ENCODE measurements at regions not wholly inside any gene's neighbourhood (a gene's known extent, or its start where the extent isn't known, plus 50 kb on each side); places are given as distances from the start of the nearest gene placed in this dataset.
"Not testable (repeated sequence)": the region's sequence is repeated elsewhere in the genome, so short reads cannot be mapped to it uniquely, and the experiment has no call there.

DNA sequence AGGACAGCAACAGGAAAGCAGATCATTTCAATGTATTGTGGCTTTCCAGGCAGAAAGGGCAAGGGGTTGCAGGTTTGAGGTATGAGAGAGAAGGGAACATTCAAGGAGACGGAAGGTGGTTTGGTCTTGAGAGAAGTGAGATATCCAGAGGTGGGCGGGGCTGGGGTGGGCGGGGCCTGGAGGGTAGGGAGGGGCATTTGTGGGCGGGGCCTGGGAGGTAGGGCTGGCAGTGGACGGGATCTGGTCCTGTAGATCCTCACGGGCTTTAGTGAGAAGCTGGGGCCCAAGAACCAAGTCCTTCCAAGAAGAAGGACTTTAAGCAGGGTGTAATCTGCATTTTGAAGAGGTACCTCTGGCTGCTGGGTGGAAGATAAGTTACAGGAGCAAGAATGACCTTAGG lies 199.2 kb downstream of the MN1 start:
- no peak for DNase-seq (ENCODE audit: low spot score)

DNA sequence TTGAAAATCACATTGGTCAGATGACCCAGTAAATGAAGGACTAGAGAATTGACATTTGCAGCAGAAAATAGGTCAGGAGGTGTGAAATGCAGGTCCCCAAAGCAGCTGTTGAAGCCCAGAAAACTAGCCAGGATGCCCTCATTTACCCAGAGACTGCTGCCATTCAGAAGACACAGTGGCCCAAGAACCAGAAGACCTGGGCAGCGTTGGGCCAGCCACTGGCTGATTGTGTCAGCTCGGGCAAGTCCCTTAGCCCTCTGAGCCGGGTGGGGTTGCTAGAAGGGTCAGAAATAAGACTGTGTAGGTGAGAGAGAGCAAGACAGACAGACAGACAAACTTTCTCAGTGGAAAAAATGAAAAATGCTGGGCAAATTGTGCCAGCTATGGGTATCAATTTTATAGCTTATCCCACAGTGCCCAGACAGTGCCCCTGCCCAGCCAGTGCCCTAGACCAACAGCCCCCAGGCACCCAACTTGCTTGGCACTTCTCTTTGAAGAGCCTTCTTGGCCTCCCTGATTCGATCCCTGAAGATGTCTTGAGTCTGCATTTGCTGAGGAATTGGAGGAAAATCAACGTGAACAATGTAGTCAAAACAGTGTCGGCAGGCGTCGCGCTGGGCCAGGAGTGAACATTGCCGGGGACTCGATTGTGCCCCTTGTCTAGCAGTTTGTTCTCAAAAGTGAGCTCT lies 198.3 kb downstream of the MN1 start:
- no peak for DNase-seq (ENCODE audit: low spot score)

DNA sequence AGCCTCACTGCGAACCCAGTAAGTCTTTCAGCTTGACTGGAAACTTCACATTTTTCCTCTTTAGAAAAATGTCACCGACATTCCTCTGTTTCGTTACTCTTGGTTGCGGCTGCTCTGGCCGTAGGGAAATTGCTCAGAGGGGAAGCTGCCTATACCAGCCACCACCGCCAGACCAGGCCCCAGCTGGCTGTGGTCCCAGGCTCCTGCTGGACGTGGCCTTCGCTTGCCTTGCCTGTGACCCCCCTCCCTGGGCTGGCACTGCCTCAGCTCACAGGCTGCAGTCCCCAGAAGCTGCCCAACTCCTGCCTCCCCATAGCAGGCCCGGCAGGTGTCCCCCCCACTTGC lies 197.8 kb downstream of the MN1 start:
- no peak for DNase-seq (ENCODE audit: low spot score)

DNA sequence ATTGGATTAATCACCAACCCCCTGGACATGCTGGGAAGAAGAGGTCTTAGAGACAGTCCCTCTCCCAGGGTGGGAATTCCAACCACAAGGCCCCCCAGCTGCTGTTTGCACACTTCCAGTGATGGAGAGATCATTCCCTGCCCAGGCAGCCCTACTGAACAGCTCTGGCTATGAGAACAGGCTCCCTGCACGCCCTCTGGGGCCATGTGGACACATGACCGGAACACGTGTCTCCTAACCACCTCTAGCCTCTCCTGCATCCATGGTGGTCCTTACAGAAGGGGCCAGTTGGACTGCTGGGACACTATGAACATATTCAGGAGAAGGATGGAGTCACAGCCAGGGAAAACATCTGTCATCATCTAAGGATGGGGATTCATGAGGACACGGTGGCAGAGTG lies 196.2 kb downstream of the MN1 start:
- no peak for DNase-seq (ENCODE audit: low spot score)

DNA sequence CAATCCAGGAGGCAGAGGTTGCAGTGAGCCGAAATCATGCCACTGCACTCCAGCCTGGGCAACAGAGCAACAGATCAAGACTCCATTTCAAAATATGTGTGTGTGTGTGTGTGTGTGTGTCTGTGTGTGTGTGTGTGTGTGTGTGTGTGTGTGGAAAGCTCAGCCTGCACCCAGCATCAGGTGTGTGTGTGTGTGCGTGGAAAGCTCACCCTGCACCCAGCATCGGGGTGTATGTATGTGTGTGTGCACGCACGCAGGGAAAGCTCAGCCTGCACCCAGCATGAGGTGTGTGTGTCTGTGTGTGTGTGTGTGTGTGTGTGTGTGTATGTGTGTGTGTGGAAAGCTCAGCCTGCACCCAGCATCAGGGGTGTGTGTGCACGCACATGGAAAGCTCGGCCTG lies 193.8 kb downstream of the MN1 start:
- not testable (repeated sequence) for DNase-seq (ENCODE audit: low spot score)

DNA sequence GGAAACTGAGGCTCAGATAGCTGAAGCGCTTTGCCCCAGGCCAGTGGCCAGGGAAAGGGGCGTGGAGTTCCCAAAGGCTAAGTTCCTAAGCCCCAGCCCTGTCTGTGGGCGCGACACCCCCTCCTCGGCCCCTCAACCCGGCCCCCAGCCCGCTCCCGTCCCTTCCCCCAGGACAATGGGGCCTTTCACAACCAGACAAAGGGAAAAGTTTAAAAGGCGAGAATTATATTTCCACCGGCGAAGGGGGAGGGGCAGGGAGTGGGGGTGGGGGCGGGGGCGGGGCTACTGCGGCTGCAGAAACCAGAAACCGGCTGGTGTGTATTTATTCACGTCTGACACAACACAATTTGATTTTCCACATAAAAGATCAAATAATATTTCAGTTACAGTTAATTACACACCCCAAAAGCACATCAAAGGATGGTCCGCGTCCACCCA lies 192.1 kb downstream of the MN1 start:
- DNase-seq (ENCODE audit: low spot score): no peak

DNA sequence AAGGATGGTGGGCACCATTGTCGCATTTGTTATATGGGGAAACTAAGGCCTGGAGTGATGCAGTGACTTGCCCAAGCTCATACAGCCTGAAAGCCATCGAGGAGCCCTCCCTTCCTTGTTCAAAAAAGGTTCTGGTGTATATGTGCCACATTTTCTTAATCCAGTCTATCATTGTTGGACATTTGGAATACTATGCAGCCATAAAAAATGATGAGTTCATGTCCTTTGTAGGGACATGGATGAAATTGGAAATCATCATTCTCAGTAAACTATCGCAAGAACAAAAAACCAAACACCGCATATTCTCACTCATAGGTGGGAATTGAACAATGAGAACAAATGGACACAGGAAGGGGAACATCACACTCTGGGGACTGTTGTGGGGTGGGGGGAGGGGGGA lies 191.4 kb downstream of the MN1 start:
- not testable (repeated sequence) for DNase-seq (ENCODE audit: low spot score)

DNA sequence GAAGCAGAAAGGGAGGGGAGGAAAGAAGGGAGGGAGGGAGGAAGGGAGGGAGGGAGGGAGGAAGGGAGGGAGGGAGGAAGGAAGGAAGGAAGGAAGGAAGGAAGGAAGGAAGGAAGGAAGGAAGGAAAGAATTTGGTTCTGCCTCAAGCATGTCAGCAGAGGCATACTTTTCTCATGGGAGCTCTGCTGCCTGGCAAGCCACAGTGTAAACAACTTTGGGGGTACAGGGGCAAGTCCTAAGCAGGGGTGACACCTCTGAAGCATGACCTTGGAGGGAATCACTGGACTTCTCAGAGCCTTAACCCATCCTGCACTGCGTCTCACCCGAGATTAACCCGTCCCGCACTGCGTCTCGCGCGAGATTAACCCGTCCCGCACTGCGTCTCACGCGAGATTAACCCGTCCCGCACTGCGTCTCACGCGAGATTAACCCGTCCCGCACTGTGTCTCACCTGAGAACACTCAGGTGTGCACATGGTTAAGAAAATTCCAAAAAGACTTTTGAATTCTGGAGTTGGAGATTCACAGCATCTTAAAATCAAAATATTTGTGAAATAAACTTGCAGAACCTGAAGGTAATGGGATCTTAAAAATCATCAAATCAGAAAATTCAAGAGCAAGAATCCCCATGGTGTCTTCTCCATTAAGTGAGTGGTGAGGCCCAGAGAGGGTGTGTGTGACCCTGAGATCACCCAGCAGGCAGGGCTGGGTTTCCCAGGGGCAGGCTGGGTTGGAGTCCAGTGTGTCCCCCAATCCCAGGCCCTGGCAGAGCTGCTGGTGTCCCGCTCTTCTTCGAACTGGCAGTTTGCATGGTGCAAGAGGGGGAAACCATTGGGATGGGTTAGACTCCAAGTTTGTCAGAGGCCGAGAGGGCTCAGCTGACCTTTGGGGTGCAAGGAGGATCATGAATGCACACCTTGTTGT lies 190.4 kb downstream of the MN1 start:
- no peak for DNase-seq (ENCODE audit: low spot score)

DNA sequence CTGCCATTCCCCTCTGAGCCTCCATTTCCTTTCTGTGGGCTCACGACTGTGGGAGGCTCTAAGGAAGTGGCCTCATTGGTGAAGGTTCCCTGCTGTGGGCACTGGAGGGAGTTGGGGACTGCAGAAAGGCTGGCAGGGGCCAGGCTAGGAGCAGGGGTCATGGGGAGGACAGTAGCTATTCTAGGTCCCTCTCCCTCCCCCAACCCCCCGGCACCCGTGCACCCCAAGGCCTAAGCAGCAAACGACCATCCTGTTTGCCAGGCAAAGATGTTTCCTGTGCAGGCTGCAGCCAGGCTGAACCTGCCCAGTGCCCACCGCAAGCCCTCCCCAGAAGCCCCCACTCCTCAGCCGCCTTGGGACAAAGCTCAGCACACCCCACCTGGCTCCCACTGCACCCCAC lies 189.4 kb downstream of the MN1 start:
- no peak for DNase-seq (ENCODE audit: low spot score)

DNA sequence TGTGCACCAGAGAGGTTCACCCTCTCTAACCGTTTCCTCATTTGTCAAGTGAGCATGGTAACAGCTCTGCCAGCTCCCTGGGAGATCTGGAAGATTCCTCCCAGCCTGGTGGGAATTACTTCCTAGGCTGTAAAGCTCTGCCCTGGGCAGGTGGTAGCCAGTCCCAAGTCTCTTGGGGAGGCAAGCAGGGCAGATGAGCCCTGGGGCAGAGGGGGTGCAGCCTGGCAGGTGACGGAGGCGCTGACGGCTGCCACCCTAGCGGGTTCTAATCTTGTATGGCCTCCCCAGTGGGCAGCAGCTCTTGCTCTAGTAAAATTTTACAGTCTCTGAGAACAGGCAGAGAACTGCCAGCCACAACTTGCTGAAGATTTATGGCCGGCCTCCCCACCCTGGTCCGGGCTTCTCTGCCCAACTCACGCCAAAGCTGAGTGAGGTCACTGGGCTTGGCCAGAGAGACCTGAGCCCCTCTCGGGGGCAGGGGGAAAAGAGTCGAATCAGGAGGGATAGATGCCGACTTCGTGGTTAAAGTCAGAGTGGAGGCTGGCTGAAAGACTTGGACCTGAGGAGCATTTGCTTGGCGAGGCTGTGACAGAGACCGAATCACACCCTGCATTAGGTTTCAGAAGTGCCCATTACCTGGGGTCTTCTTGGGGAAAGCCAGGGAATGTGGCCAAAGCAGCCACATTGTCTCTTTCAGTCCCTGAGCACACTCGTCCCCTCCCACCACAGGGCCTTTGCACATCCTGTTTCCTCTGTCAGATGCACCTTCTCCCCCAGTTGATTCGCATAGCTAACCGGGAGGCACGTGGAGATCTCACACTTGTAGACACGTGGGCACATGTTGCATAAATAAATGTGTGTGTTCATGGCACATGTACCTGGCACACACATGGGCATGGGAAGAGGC lies 188.2 kb downstream of the MN1 start:
- DNase-seq (ENCODE audit: low spot score): no peak

DNA sequence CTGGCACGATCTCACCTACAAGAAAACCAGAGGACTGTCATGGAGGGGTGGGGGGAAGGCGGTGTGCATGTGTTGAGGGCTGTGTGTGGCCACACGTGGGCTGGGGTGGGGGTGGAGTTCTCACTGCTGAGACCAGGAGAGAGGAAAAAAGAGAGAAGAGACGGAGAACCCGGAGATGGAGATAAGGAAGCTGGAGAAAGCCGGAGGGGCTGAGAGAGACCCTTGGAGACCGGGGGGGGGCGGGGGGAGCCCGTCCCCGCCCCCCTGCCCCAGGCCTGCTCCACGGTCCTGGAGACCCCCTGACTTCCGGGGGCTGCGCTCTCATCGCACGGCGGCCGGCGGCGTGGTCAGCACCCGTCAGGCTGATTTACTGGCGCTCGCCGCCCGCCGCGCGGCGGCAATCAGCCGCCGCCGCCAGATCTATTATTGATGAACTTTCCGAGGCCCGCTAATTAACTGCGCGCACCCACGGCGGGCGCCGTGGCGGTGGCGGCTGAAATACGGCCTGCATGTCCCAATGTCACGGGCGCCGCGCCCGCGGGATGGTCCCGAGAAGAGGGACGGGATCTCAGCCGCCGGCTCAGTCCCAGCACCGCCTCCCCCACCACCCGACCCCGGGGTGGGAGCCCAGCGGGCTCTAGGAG lies 187.4 kb downstream of the MN1 start:
- DNase-seq (ENCODE audit: low spot score): no peak

DNA sequence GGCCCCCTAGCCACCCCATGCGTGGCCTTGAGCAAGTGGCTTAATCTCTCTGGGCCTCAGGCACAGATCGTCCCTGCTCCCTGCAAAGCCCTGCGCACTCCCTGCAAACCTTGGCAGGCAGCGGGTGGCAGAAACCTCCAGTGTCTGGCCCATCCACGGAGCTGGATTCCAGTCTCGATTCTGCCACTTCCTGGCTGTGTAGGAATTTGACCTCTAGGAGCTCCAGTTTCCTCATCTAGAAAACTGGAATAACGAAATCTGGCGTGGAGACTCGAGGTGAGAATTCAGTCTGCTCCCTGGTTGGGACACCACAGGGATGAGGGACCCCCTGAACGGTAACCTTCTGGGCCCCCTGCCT lies 186.9 kb downstream of the MN1 start:
- no peak for DNase-seq (ENCODE audit: low spot score)

DNA sequence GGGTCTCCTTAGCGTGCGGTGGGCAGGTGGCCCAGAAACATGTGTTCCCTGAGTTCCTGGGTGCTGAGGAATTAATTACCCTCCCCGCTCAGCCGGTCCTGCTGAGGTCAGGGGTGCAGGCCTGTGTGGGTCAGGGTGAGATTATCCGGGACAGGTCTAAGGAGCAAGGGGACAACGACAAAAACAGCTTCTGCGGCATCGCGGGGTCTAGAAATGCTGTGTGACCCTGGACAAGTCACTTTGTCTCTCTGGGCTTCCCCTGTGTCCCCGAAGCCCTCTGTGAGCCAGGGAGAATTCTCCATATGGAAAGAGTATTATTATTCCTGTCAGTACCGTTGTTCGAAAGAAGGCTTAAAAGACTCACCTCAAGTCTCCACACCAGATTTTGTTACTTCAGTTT lies 186.1 kb downstream of the MN1 start:
- DNase-seq (ENCODE audit: low spot score): no peak

DNA sequence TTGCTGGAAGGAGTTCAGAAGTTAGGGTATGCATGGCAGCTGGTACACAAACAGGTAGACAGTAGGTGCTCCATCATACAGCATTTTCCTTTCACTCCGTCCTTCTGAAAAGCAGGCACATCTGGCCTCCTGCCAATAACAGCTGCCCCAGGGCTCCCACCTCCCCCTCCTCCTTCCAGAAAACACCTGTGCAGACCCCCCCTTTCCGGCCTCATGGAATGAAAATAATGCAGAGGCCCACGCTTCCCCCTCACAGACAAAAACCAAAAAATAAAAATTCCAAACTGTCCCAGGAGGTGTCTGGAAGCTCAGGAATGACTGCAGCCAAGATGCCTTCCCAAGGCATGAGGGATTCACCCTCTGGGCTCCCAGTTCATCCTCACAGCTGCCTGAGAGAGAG lies 185.5 kb downstream of the MN1 start:
- DNase-seq (ENCODE audit: low spot score): no peak

DNA sequence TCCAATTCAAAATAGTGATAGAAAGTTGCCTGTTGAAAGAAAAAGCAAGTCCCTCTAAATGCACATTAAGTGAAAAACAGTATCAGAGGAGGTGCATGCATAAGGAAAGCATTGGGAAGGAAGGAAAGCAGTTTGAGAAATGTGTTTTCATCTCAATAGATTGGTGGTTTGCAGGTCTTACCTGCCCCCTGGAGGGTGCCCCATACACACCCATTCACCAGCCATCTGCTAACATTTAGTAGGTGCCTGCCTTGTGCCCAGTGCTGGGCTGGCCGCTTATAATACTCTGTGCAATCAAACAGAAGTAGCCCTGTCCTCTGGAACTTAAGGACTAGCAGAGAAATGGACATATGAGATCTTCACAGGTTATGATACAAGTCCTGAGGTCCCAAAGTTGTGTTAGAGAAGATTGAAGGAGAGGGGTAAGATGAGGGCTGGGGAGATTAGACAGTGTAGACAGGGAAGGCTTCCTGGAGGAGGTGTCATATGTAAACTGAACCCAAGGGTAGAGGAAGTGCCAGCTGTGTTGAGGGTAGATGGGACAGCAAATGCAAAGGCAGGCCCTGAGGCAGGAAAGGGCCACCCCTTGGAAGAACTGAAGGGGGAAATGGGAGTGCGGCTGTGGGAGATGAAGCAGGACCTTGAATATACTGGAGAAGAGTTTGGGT lies 184.2 kb downstream of the MN1 start:
- DNase-seq (ENCODE audit: low spot score): no peak

DNA sequence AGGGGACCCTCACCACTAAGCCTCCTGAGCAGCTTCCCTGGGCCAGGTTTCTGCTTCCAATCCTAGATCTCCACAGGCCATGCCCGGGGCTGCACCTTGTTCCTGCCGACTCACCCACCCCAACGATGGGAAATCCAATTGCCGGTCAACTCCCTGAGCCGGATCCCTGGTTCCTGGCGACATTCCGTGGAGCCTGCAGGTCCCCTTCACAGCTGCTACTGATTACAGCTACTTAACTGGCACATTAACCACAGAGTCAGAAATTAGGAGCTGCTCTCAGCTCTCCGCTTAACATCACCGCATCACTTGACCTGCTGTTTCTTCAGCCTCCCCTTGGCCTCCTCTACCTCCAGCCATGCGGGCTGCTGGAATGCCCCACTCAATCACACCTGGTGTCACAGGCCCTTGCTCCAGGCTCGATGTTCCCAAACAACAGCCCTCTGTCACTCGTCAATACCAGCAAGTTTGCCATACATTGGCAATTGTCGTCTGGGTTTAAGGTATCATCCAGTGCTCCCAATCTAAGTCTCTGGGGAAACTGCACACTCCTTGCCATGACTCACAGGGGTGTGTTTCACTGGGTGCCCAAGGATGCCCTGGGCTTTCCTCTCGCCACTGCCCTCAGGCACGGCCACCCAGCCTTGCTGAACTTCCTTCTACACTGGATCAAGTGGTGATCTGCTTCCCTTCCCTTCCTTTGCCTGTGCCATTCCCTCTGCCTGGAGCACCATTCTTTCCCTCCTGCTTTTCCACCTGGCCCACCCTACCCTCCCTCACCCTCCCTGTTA lies 181.0 kb downstream of the MN1 start:
- no peak for DNase-seq (ENCODE audit: low spot score)

DNA sequence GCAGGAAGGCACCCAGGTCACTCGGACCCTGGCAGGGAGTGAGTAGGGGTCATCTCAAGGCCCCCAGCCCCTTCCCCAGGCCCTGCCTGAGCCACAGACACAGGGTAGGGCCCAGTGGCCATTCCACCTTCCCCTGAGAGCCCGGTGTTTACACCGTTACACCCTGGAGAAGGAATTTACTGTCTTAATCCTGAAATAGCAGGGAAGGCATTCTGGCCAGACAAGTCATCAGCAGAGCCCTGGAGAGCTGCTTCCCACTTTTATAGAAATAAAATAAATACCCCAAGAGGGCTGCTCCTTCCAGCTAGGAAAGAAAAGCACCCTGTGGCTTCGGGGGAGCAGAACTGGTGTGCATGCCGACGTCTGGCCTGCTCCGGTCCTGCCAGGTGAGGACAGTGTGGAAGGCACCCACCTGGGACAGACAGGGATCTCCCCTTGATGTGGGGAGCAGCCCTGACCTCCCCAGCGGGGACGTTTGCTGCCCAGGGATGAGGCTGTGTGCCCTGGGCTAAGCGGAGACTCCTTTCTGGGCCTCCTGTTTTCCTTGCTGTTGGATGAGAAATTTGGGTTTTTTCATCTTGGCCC lies 180.0 kb downstream of the MN1 start:
- no peak for DNase-seq (ENCODE audit: low spot score)

DNA sequence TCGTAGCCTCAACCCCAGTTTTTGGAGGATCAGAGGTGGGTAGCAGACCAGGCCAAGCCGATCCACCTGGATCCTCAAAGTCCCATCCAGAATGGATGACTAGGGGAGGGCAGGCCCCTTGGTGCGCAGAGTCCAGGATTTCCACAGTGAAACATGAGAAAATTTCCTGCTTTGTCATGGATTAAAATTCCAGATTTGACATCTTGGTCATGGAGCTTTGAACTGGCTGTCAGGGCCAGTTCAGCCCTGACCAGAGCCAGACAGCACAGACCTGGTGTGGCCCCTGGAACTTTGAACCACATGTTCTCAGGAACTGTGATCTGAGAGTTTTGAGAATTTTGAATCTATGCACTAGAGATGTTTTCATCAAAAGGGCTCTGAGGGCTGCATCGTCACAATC lies 177.5 kb downstream of the MN1 start:
- DNase-seq (ENCODE audit: low spot score): no peak

DNA sequence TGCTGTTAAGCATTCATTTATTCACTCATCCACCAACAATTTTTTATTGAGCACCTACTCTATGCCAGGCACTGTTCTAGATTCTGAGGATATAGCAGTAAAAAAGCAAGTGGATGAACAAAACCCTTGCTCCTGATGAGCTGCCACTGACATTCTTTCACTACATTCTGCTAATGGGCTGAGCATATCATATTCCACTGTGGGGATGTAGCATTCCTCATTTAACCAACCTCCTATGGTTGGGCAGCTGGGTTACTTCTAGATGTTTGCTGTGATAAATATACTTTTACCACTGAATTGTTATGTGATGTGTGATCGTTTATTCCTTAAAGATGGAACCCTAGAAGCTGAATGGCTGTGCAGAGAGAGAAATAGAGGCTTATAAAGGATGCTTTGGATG lies 176.9 kb downstream of the MN1 start:
- no peak for DNase-seq (ENCODE audit: low spot score)

All from mesenteric fat pad (tissue), 1 donor.